A673 (cell line): ENCODE measurements at regions not wholly inside any gene's neighbourhood (a gene's known extent, or its start where the extent isn't known, plus 50 kb on each side); places are given as distances from the start of the nearest gene placed in this dataset.

Source experiments
- EZH2 ChIP-seq: fragments of 200-600 bp; sonication (generic); IDR thresholded peaks from 2 replicates; pipeline ENCODE4 v1.6.1; 2017; ENCODE audit warnings: borderline replicate concordance, low read depth, mild to moderate bottlenecking, mixed read lengths, antibody characterized with exemption, low read length; ENCODE audit not compliant: poor library complexity, severe bottlenecking
- TF ChIP-seq, protein P1 (sequence below): fragments of 300-800, 200-600 bp; sonication (generic); conservative IDR thresholded peaks from 2 replicates; pipeline ENCODE4 v1.5.1; 2017; ENCODE audit warnings: low read depth, mild to moderate bottlenecking, antibody characterized with exemption, low read length, moderate library complexity, mixed read lengths

DNA sequence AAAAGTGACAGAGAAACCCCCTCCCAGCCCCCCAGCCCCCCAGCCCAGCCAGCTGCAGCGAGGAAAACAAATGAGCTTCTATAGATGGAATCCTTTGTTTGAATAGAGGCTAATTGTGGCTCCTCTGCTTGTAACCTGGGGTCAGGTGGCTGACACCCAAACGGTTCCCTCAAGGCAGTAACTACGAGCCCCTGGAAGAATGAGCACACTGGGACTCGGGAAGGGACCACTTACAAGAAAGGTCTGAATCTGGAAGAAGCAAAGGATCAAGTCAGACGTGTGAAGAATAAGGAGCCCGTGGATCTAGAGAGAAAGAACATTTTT lies 108.7 kb upstream of the FUT8 start:
- TF ChIP-seq, protein P1, sequence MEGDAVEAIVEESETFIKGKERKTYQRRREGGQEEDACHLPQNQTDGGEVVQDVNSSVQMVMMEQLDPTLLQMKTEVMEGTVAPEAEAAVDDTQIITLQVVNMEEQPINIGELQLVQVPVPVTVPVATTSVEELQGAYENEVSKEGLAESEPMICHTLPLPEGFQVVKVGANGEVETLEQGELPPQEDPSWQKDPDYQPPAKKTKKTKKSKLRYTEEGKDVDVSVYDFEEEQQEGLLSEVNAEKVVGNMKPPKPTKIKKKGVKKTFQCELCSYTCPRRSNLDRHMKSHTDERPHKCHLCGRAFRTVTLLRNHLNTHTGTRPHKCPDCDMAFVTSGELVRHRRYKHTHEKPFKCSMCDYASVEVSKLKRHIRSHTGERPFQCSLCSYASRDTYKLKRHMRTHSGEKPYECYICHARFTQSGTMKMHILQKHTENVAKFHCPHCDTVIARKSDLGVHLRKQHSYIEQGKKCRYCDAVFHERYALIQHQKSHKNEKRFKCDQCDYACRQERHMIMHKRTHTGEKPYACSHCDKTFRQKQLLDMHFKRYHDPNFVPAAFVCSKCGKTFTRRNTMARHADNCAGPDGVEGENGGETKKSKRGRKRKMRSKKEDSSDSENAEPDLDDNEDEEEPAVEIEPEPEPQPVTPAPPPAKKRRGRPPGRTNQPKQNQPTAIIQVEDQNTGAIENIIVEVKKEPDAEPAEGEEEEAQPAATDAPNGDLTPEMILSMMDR: no peak
- no peak for TF ChIP-seq EZH2
